K562 (cell line): ENCODE measurements at regions not wholly inside any gene's neighbourhood (a gene's known extent, or its start where the extent isn't known, plus 50 kb on each side); places are given as distances from the start of the nearest gene placed in this dataset.

Experiments
- BRCA1 ChIP-seq, 2 experiments: fragments of 450-650 bp in 1 of 2; sonication (generic) in 1 of 2; formaldehyde crosslinking in 1 of 2; IDR thresholded peaks; 2 replicates each; pipeline versions ENCODE4 v1.5.0 to v1.6.1; 2017 to 2020; ENCODE audit warnings: mild to moderate bottlenecking in 1 of 2, missing genetic modification reagents in 1 of 2
- KDM5B ChIP-seq: fragments of 200-600 bp; sonication (generic); IDR thresholded peaks from 2 replicates; pipeline ENCODE4 v1.6.1; 2012; ENCODE audit warnings: low read depth, mild to moderate bottlenecking, moderate library complexity, low read length, control low read depth, inconsistent platforms; ENCODE audit not compliant: insufficient replicate concordance
- TRIM24 ChIP-seq, 2 experiments: fragments of 450-650 bp; IDR thresholded peaks; 2 replicates each; pipeline ENCODE4 v1.6.1; 2016

- TF ChIP-seq KDM5B (no peak), TRIM24 (IDR thresholded peaks at IDR 0.05) (no peak), BRCA1 (IDR thresholded peaks at IDR 0.05) (no peak), BRCA1 (CRISPR knock-in tag; IDR thresholded peaks at IDR 0.05) (no peak)
Observed at GRCh38 chr2:21928292-21928691, 804.5 kb downstream of the TDRD15 start.
